ENCODE measurements at regions not wholly inside any gene's neighbourhood (a gene's known extent, or its start where the extent isn't known, plus 50 kb on each side); places are given as distances from the start of the nearest gene placed in this dataset.

- no peak overlapping the region for H3K27ac ChIP-seq
- TF ChIP-seq ZFX (IDR thresholded peaks at IDR 0.05; ENCODE audit: borderline replicate concordance) = no peak
- TF ChIP-seq CTCF (IDR thresholded peaks at IDR 0.05) = no peak
Observed at GRCh38 chr9:22683700-22684075, 237.1 kb downstream of the DMRTA1 start.

- TF ChIP-seq ZFX (IDR thresholded peaks at IDR 0.05; ENCODE audit: borderline replicate concordance) = no peak
- no peak for TF ChIP-seq CTCF (IDR thresholded peaks at IDR 0.05)
- no peak overlapping the region for H3K27ac ChIP-seq
Observed at GRCh38 chr9:22693156-22693555, 246.5 kb downstream of the DMRTA1 start.

GRCh38 chr9:22700171-22700570 is 253.5 kb downstream of the DMRTA1 start:
- no peak overlapping the region for H3K27ac ChIP-seq
- TF ChIP-seq ZFX (IDR thresholded peaks at IDR 0.05; ENCODE audit: borderline replicate concordance) (no peak), CTCF (IDR thresholded peaks at IDR 0.05) (no peak)

GRCh38 chr9:22718653-22719052 is 272.0 kb downstream of the DMRTA1 start:
- TF ChIP-seq ZFX (IDR thresholded peaks at IDR 0.05; ENCODE audit: borderline replicate concordance) (no peak), CTCF (IDR thresholded peaks at IDR 0.05) (peak; percentile 37)
- no peak overlapping the region for H3K27ac ChIP-seq

- TF ChIP-seq ZFX (IDR thresholded peaks at IDR 0.05; ENCODE audit: borderline replicate concordance) (no peak), CTCF (IDR thresholded peaks at IDR 0.05) (no peak)
- H3K27ac ChIP-seq = no peak overlapping the region
Observed at GRCh38 chr9:22722492-22722891, 275.9 kb downstream of the DMRTA1 start.

- no peak overlapping the region for H3K27ac ChIP-seq
- TF ChIP-seq CTCF (IDR thresholded peaks at IDR 0.05) (no peak), ZFX (IDR thresholded peaks at IDR 0.05; ENCODE audit: borderline replicate concordance) (no peak)
Observed at GRCh38 chr9:22731786-22732185, 285.2 kb downstream of the DMRTA1 start.

- no peak overlapping the region for H3K27ac ChIP-seq
- TF ChIP-seq CTCF (IDR thresholded peaks at IDR 0.05) (no peak), ZFX (IDR thresholded peaks at IDR 0.05; ENCODE audit: borderline replicate concordance) (no peak)
Observed at GRCh38 chr9:22739712-22740111, 293.1 kb downstream of the DMRTA1 start.
